ENCODE measurements at regions not wholly inside any gene's neighbourhood (a gene's known extent, or its start where the extent isn't known, plus 50 kb on each side); places are given as distances from the start of the nearest gene placed in this dataset.

- TF ChIP-seq CTCF (IDR thresholded peaks at IDR 0.05) (no peak), E2F4 (CRISPR knock-in tag; IDR thresholded peaks at IDR 0.05; ENCODE audit: borderline replicate concordance, low read depth) (no peak), E2F1 (CRISPR knock-in tag; IDR thresholded peaks at IDR 0.05) (no peak), NR3C1 (CRISPR knock-in tag; conservative IDR thresholded peaks at IDR 0.05; ENCODE audit: low read depth) (no peak)
Observed at GRCh38 chr7:101727184-101727583, 90.2 kb upstream of the CUX1 start.
